ENCODE measurements at regions not wholly inside any gene's neighbourhood (a gene's known extent, or its start where the extent isn't known, plus 50 kb on each side); places are given as distances from the start of the nearest gene placed in this dataset.
"Not testable (repeated sequence)": the region's sequence is repeated elsewhere in the genome, so short reads cannot be mapped to it uniquely, and the experiment has no call there.

DNA sequence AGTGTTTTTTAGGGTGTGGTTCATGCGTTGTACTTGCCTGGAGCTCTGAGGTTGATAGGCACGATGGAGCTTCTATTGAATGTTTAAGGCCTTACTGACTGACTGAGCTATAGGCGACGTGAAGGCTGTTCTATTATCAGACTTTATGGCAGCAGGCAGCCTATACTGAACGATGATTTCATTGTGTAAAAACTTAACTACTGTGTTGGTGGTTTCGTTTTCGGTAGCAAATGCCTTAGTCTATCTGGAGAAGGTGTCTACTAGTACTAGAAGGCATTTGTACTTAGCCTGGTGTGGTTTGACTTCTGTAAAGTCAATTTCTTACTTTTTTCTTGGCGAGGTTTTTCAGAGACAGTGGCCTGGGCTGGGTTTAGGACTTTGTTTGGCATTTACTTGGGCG is 194.4 kb downstream of the OTOP1 start:
- not testable (repeated sequence) for TF ChIP-seq RCOR1 (conservative IDR thresholded peaks at IDR 0.05; ENCODE audit: low read depth, low read length); ETV6 (conservative IDR thresholded peaks at IDR 0.05 in 1 of 2, IDR thresholded peaks at IDR 0.05 in 1 of 2; ENCODE audit: borderline replicate concordance in 1 of 2, low read depth in 1 of 2)

Measured in GM12878 (cell line).